ENCODE measurements at regions not wholly inside any gene's neighbourhood (a gene's known extent, or its start where the extent isn't known, plus 50 kb on each side); places are given as distances from the start of the nearest gene placed in this dataset.
"Not testable (repeated sequence)": the region's sequence is repeated elsewhere in the genome, so short reads cannot be mapped to it uniquely, and the experiment has no call there.

- DNase-seq (no peak), ATAC-seq (ENCODE audit: poor library complexity) (no peak)
- intact Hi-C loops (cut with DNase I): no loop called here
Observed at GRCh38 chr1:194807530-194808220, 1621.3 kb upstream of the B3GALT2 start.

GRCh38 chr1:194802572-194802971 lies 1616.2 kb upstream of the B3GALT2 start:
- intact Hi-C loops (cut with DNase I): no loop called here
- no peak for DNase-seq
- ATAC-seq (ENCODE audit: poor library complexity): no peak

- intact Hi-C loops (cut with DNase I): no loop called here
- ATAC-seq (ENCODE audit: poor library complexity): no peak
- DNase-seq: no peak
Observed at GRCh38 chr1:194795917-194796593, 1609.6 kb upstream of the B3GALT2 start.

GRCh38 chr1:194787001-194787400 lies 1600.6 kb upstream of the B3GALT2 start:
- intact Hi-C loops (cut with DNase I): no loop called here
- ATAC-seq (ENCODE audit: poor library complexity) (no peak), DNase-seq (no peak)

- intact Hi-C loops (cut with DNase I): no loop called here
- ATAC-seq (ENCODE audit: poor library complexity) (no peak), DNase-seq (no peak)
Observed at GRCh38 chr1:194786027-194786426, 1599.6 kb upstream of the B3GALT2 start.

- DNase-seq (no peak), ATAC-seq (ENCODE audit: poor library complexity) (no peak)
- intact Hi-C loops (cut with DNase I): no loop called here
Observed at GRCh38 chr1:194776657-194777056, 1590.2 kb upstream of the B3GALT2 start.

GRCh38 chr1:194774535-194774934 lies 1588.1 kb upstream of the B3GALT2 start:
- no peak for DNase-seq
- intact Hi-C loops (cut with DNase I): no loop called here
- no peak for ATAC-seq (ENCODE audit: poor library complexity)

- ATAC-seq (ENCODE audit: poor library complexity): no peak
- DNase-seq: no peak
- intact Hi-C loops (cut with DNase I): no loop called here
Observed at GRCh38 chr1:194755241-194755994, 1569.0 kb upstream of the B3GALT2 start.

GRCh38 chr1:194738843-194739242 lies 1552.4 kb upstream of the B3GALT2 start:
- ATAC-seq (ENCODE audit: poor library complexity); DNase-seq; intact Hi-C loops (cut with DNase I): not testable (repeated sequence)

- intact Hi-C loops (cut with DNase I): no loop called here
- ATAC-seq (ENCODE audit: poor library complexity): no peak
- DNase-seq: no peak
Observed at GRCh38 chr1:194734970-194735369, 1548.6 kb upstream of the B3GALT2 start.

GRCh38 chr1:194731025-194731424 lies 1544.6 kb upstream of the B3GALT2 start:
- DNase-seq (no peak), ATAC-seq (ENCODE audit: poor library complexity) (no peak)
- intact Hi-C loops (cut with DNase I): no loop called here

- DNase-seq (no peak), ATAC-seq (ENCODE audit: poor library complexity) (no peak)
- intact Hi-C loops (cut with DNase I): no loop called here
Observed at GRCh38 chr1:194730304-194730703, 1543.9 kb upstream of the B3GALT2 start.

- no peak for DNase-seq
- intact Hi-C loops (cut with DNase I): no loop called here
Observed at GRCh38 chr1:194723067-194723466, 1536.7 kb upstream of the B3GALT2 start.

GRCh38 chr1:194717941-194718340 lies 1531.5 kb upstream of the B3GALT2 start:
- no peak for ATAC-seq (ENCODE audit: poor library complexity)
- DNase-seq: no peak
- intact Hi-C loops (cut with DNase I): no loop called here

More at GRCh38 chr1:194723067-194723466, 1536.7 kb upstream of the B3GALT2 start:
- no peak for ATAC-seq (ENCODE audit: poor library complexity)

GRCh38 chr1:194717334-194717733 lies 1530.9 kb upstream of the B3GALT2 start:
- ATAC-seq (ENCODE audit: poor library complexity): peak; percentile 77

GRCh38 chr1:194710671-194711070 lies 1524.3 kb upstream of the B3GALT2 start:
- intact Hi-C loops (cut with DNase I): no loop called here
- ATAC-seq (ENCODE audit: poor library complexity): peak; percentile 97
- peak; percentile 17 for DNase-seq

More at GRCh38 chr1:194717334-194717733, 1530.9 kb upstream of the B3GALT2 start:
- intact Hi-C loops (cut with DNase I): no loop called here
- DNase-seq: no peak

- DNase-seq: no peak
- intact Hi-C loops (cut with DNase I): no loop called here
- no peak for ATAC-seq (ENCODE audit: poor library complexity)
Observed at GRCh38 chr1:194709439-194709838, 1523.0 kb upstream of the B3GALT2 start.

- no peak for ATAC-seq (ENCODE audit: poor library complexity)
- DNase-seq: no peak
- intact Hi-C loops (cut with DNase I): no loop called here
Observed at GRCh38 chr1:194707074-194707473, 1520.7 kb upstream of the B3GALT2 start.

- ATAC-seq (ENCODE audit: poor library complexity): no peak
- intact Hi-C loops (cut with DNase I): no loop called here
- DNase-seq: no peak
Observed at GRCh38 chr1:194705123-194705854, 1518.9 kb upstream of the B3GALT2 start.

Data from Right ventricle myocardium superior (tissue), 1 donor.